Spleen (tissue), 11 donors: ENCODE measurements at regions not wholly inside any gene's neighbourhood (a gene's known extent, or its start where the extent isn't known, plus 50 kb on each side); places are given as distances from the start of the nearest gene placed in this dataset.

Experiments used
- DNase-seq: peaks from one replicate; pipeline ENCODE4 v3.0.0-alpha.2; 2020
- H3K27ac ChIP-seq, 8 donors: fragments of 200-600 bp; sonication (generic) in 7 of 8; 1 replicate in 4 of 8; 2 replicates in 4 of 8; pipeline versions ENCODE4 v1.5.0 to v1.8.0; 2016 to 2021; ENCODE audit warnings: inconsistent platforms in 4 of 8, mild to moderate bottlenecking in 4 of 8, moderate library complexity in 1 of 8
- H3K27me3 ChIP-seq, 7 donors: fragments of 200-600 bp; sonication (generic) in 6 of 7; replicated peaks in 1 of 7; 1 replicate in 4 of 7; 2 replicates in 3 of 7; pipeline versions ENCODE4 v1.5.0 to v1.8.0; 2016 to 2021; ENCODE audit warnings: inconsistent platforms in 3 of 7, mild to moderate bottlenecking in 1 of 7
- H3K36me3 ChIP-seq, 6 donors: fragments of 200-600 bp; sonication (generic) in 5 of 6; 1 replicate in 4 of 6; 2 replicates in 2 of 6; pipeline versions ENCODE4 v1.5.0 to v1.8.0; 2016 to 2021; ENCODE audit warnings: inconsistent platforms in 2 of 6
- H3K4me1 ChIP-seq, 6 donors: fragments of 200-600 bp; sonication (generic) in 5 of 6; 1 replicate in 3 of 6; 2 replicates in 3 of 6; pipeline versions ENCODE4 v1.5.0 to v1.8.0; 2016 to 2021; ENCODE audit warnings: inconsistent platforms in 3 of 6
- H3K4me3 ChIP-seq, 8 donors: fragments of 200-600 bp; sonication (generic) in 7 of 8; 1 replicate in 4 of 8; 2 replicates in 4 of 8; pipeline versions ENCODE4 v1.5.0 to v1.8.0; 2016 to 2021; ENCODE audit warnings: inconsistent platforms in 4 of 8, mild to moderate bottlenecking in 4 of 8, moderate library complexity in 2 of 8
- H3K9me3 ChIP-seq, 8 donors: fragments of 200-600 bp; sonication (generic) in 7 of 8; 1 replicate in 4 of 8; 2 replicates in 4 of 8; pipeline versions ENCODE4 v1.5.0 to v1.8.0; 2016 to 2021; ENCODE audit warnings: inconsistent platforms in 4 of 8
- CTCF ChIP-seq, 11 experiments: fragments of 200-600 bp in 7 of 11; fragments of 450-650 bp in 4 of 11; sonication (generic) in 4 of 11; IDR thresholded peaks in 8 of 11; conservative IDR thresholded peaks in 3 of 11; 1 replicate in 7 of 11; 2 replicates in 4 of 11; pipeline versions ENCODE4 v1.4.0 to v1.8.0; 2016 to 2021; ENCODE audit warnings: antibody characterized with exemption in 11 of 11, inconsistent platforms in 4 of 11, mild to moderate bottlenecking in 1 of 11
- POLR2A ChIP-seq, 3 donors: fragments of 450-650 bp; IDR thresholded peaks; one replicate each; pipeline ENCODE4 v1.5.1; 2017; ENCODE audit warnings: antibody characterized with exemption in 3 of 3, mild to moderate bottlenecking in 1 of 3
- POLR2AphosphoS5 ChIP-seq, 3 donors: sonication (generic); formaldehyde crosslinking; IDR thresholded peaks; one replicate each; pipeline ENCODE4 v1.5.1; 2017; ENCODE audit warnings: antibody characterized with exemption in 3 of 3
- WGBS, 5 donors: extraction: QIAGEN DNeasy Blood & Tissue Kit in 3 of 5; methylation state at CpG; one replicate each; pipeline versions ENCODE4 v1.1.5 to v1.1.7; 2013 to 2018; 5-methylcytosine and 5-hydroxymethylcytosine counted together
- intact Hi-C: fragments of 100-400 bp; cut with DNase I; formaldehyde crosslinking; loops from one replicate; pipeline ENCODE4 v1.15.0; 2023; ENCODE audit warnings: low total_unique reads
- donor health status: healthy with polysubstance abuse.
- donor health status: DM: no; HTN: no; CAD: no; lungs with moderate emphysema.
- donor health status: DM: no; HTN: no; CAD: no.
- donor health status: Bipolar disorder and iron deficiency.
- donor health status: healthy.
- donor health status: DM: no; HTN: no; CAD: no.
- donor health status: DM: yes; HTN: yes; CAD: no.

- intact Hi-C loops, result no loop called here
- Histone ChIP-seq H3K36me3 (no peaks in the 10 kb centered on the region), H3K27me3 (no peaks in the 10 kb centered on the region), H3K4me3 (no peak overlapping the region), H3K27ac (no peak overlapping the region), H3K9me3 (peaks cover 0 to 18% (median 0%) of the 10 kb centered on the region in 8 donors), H3K4me1 (no peaks in the 10 kb centered on the region)
- no peak for DNase-seq
- 56 to 76% (median 64%) methylated on average over 2 of the region's 2 CpGs for WGBS, 5 donors
- TF ChIP-seq CTCF (IDR thresholded peaks at IDR 0.05 in 8 of 11, conservative IDR thresholded peaks at IDR 0.05 in 3 of 11), result no peak
- TF ChIP-seq POLR2AphosphoS5 (IDR thresholded peaks at IDR 0.05), result no peak
- TF ChIP-seq POLR2A (IDR thresholded peaks at IDR 0.05), result no peak
Measured at GRCh38 chr5:51731421-51732029, 348.3 kb downstream of the ISL1 start.

GRCh38 chr5:51732304-51732703 is 349.1 kb downstream of the ISL1 start:
- DNase-seq, result no peak
- Histone ChIP-seq H3K27me3 (no peaks in the 10 kb centered on the region), H3K27ac (no peak overlapping the region), H3K4me1 (no peaks in the 10 kb centered on the region), H3K36me3 (no peaks in the 10 kb centered on the region), H3K4me3 (no peak overlapping the region), H3K9me3 (peaks cover 0 to 23% (median 1%) of the 10 kb centered on the region in 8 donors)
- no peak for TF ChIP-seq CTCF (IDR thresholded peaks at IDR 0.05 in 8 of 11, conservative IDR thresholded peaks at IDR 0.05 in 3 of 11)
- no peak for TF ChIP-seq POLR2A (IDR thresholded peaks at IDR 0.05)
- no peak for TF ChIP-seq POLR2AphosphoS5 (IDR thresholded peaks at IDR 0.05)
- intact Hi-C loops, result no loop called here
- WGBS, 5 donors, result 26 to 64% (median 52%) methylated on average over 3 of the region's 3 CpGs

DNA sequence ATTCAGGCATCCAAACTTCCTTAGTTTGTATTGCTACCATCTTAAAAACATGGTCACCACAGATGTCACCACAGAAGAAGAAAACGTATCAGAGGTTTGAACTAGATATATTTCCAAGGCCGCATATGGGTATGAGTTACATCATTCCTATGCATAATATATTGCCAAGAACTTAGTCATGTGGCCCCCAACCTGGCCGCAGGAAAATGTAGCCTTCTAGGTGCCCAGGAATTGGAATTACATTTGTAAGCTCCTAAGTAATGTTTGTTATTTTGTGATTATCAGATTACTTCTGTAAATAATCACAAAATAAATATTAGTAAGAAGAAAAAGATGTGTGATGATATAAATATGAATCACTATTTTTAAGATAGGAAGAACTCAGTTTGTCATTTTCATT is 351.4 kb downstream of the ISL1 start:
- WGBS, 5 donors, result 86 to 94% (median 91%) methylated on average over 3 of the region's 3 CpGs
- no peaks in the 10 kb centered on the region for H3K4me1 ChIP-seq
- no peak overlapping the region for H3K27ac ChIP-seq
- no peak overlapping the region for H3K4me3 ChIP-seq
- TF ChIP-seq POLR2A (IDR thresholded peaks at IDR 0.05) (no peak), CTCF (IDR thresholded peaks at IDR 0.05 in 8 of 11, conservative IDR thresholded peaks at IDR 0.05 in 3 of 11) (no peak), POLR2AphosphoS5 (IDR thresholded peaks at IDR 0.05) (no peak)
- no peaks in the 10 kb centered on the region for H3K36me3 ChIP-seq
- no peak for DNase-seq
- intact Hi-C loops, result no loop called here
- H3K27me3 ChIP-seq, result no peaks in the 10 kb centered on the region
- H3K9me3 ChIP-seq, result peaks cover 0 to 33% (median 6%) of the 10 kb centered on the region in 8 donors

- intact Hi-C loops, result no loop called here
- no peak overlapping the region for H3K27ac ChIP-seq
- no peak for DNase-seq
- no peak overlapping the region for H3K4me3 ChIP-seq
- H3K4me1 ChIP-seq, result no peaks in the 10 kb centered on the region
- H3K9me3 ChIP-seq, result peaks cover 0 to 27% (median 4%) of the 10 kb centered on the region in 8 donors
- no peaks in the 10 kb centered on the region for H3K36me3 ChIP-seq
- TF ChIP-seq POLR2AphosphoS5 (IDR thresholded peaks at IDR 0.05) (no peak), CTCF (IDR thresholded peaks at IDR 0.05 in 8 of 11, conservative IDR thresholded peaks at IDR 0.05 in 3 of 11) (no peak), POLR2A (IDR thresholded peaks at IDR 0.05) (no peak)
- H3K27me3 ChIP-seq, result no peaks in the 10 kb centered on the region
Measured at GRCh38 chr5:51746023-51746422, 362.8 kb downstream of the ISL1 start.
